ENCODE measurements at regions not wholly inside any gene's neighbourhood (a gene's known extent, or its start where the extent isn't known, plus 50 kb on each side); places are given as distances from the start of the nearest gene placed in this dataset.
A peak's percentile ranks its signal among the peaks of the same experiment; 100 is the strongest.

GRCh38 chr13:40165316-40165932, 501.0 kb downstream of the FOXO1 start:
- Histone ChIP-seq H2AFZ (ENCODE audit: low read length, unreplicated experiment) (peak overlapping the region; percentile 9), H3K79me2 (ENCODE audit: control insufficient read depth, insufficient read depth, low read length, unreplicated experiment) (no peaks in the 10 kb centered on the region), H3K27ac (ENCODE audit: low read depth, low read length) (no peak overlapping the region), H3K4me3 (ENCODE audit: low read depth, low read length) (no peak overlapping the region), H3K27me3 (ENCODE audit: insufficient read depth, low read length) (no peaks in the 10 kb centered on the region), H3K36me3 (ENCODE audit: insufficient read depth, low read length) (no peaks in the 10 kb centered on the region), H3K4me1 (ENCODE audit: control insufficient read depth, insufficient read depth, low read length, unreplicated experiment) (peaks cover 39% of the 10 kb centered on the region)

- Histone ChIP-seq H3K4me1 (ENCODE audit: control insufficient read depth, insufficient read depth, low read length, unreplicated experiment) (peaks cover 28% of the 10 kb centered on the region), H3K4me3 (ENCODE audit: low read depth, low read length) (no peak overlapping the region), H2AFZ (ENCODE audit: low read length, unreplicated experiment) (no peak overlapping the region), H3K27ac (ENCODE audit: low read depth, low read length) (no peak overlapping the region), H3K36me3 (ENCODE audit: insufficient read depth, low read length) (no peaks in the 10 kb centered on the region), H3K79me2 (ENCODE audit: control insufficient read depth, insufficient read depth, low read length, unreplicated experiment) (no peaks in the 10 kb centered on the region), H3K27me3 (ENCODE audit: insufficient read depth, low read length) (no peaks in the 10 kb centered on the region)
These were observed 499.1 kb downstream of the FOXO1 start for GRCh38 chr13:40167327-40167726.

- Histone ChIP-seq H3K36me3 (ENCODE audit: insufficient read depth, low read length) (no peaks in the 10 kb centered on the region), H3K27me3 (ENCODE audit: insufficient read depth, low read length) (no peaks in the 10 kb centered on the region), H3K4me3 (ENCODE audit: low read depth, low read length) (no peak overlapping the region), H3K27ac (ENCODE audit: low read depth, low read length) (no peak overlapping the region), H2AFZ (ENCODE audit: low read length, unreplicated experiment) (peak overlapping the region; percentile 24), H3K79me2 (ENCODE audit: control insufficient read depth, insufficient read depth, low read length, unreplicated experiment) (no peaks in the 10 kb centered on the region), H3K4me1 (ENCODE audit: control insufficient read depth, insufficient read depth, low read length, unreplicated experiment) (peaks cover 21% of the 10 kb centered on the region)
These were observed 497.8 kb downstream of the FOXO1 start for GRCh38 chr13:40168425-40169166.

- no peak overlapping the region for H3K27ac ChIP-seq (ENCODE audit: low read depth, low read length)
- no peak overlapping the region for H3K4me3 ChIP-seq (ENCODE audit: low read depth, low read length)
- no peaks in the 10 kb centered on the region for H3K79me2 ChIP-seq (ENCODE audit: control insufficient read depth, insufficient read depth, low read length, unreplicated experiment)
- H3K4me1 ChIP-seq (ENCODE audit: control insufficient read depth, insufficient read depth, low read length, unreplicated experiment), result peaks cover 13% of the 10 kb centered on the region
- no peaks in the 10 kb centered on the region for H3K36me3 ChIP-seq (ENCODE audit: insufficient read depth, low read length)
- no peak overlapping the region for H2AFZ ChIP-seq (ENCODE audit: low read length, unreplicated experiment)
- no peaks in the 10 kb centered on the region for H3K27me3 ChIP-seq (ENCODE audit: insufficient read depth, low read length)
These were observed 497.0 kb downstream of the FOXO1 start for GRCh38 chr13:40169476-40169875.

- H3K4me3 ChIP-seq (ENCODE audit: low read depth, low read length), result no peak overlapping the region
- no peak overlapping the region for H2AFZ ChIP-seq (ENCODE audit: low read length, unreplicated experiment)
- H3K27me3 ChIP-seq (ENCODE audit: insufficient read depth, low read length), result no peaks in the 10 kb centered on the region
- H3K27ac ChIP-seq (ENCODE audit: low read depth, low read length), result no peak overlapping the region
- peaks cover 6% of the 10 kb centered on the region for H3K4me1 ChIP-seq (ENCODE audit: control insufficient read depth, insufficient read depth, low read length, unreplicated experiment)
- no peaks in the 10 kb centered on the region for H3K36me3 ChIP-seq (ENCODE audit: insufficient read depth, low read length)
- no peaks in the 10 kb centered on the region for H3K79me2 ChIP-seq (ENCODE audit: control insufficient read depth, insufficient read depth, low read length, unreplicated experiment)
These were observed 496.4 kb downstream of the FOXO1 start for GRCh38 chr13:40170091-40170490.

- no peaks in the 10 kb centered on the region for H3K79me2 ChIP-seq (ENCODE audit: control insufficient read depth, insufficient read depth, low read length, unreplicated experiment)
- H3K27me3 ChIP-seq (ENCODE audit: insufficient read depth, low read length), result no peaks in the 10 kb centered on the region
- H3K36me3 ChIP-seq (ENCODE audit: insufficient read depth, low read length), result no peaks in the 10 kb centered on the region
- H3K4me3 ChIP-seq (ENCODE audit: low read depth, low read length), result no peak overlapping the region
- no peaks in the 10 kb centered on the region for H3K4me1 ChIP-seq (ENCODE audit: control insufficient read depth, insufficient read depth, low read length, unreplicated experiment)
- no peak overlapping the region for H2AFZ ChIP-seq (ENCODE audit: low read length, unreplicated experiment)
- no peak overlapping the region for H3K27ac ChIP-seq (ENCODE audit: low read depth, low read length)
These were observed 495.5 kb downstream of the FOXO1 start for GRCh38 chr13:40170982-40171381.

GRCh38 chr13:40171566-40171965, 494.9 kb downstream of the FOXO1 start:
- Histone ChIP-seq H3K79me2 (ENCODE audit: control insufficient read depth, insufficient read depth, low read length, unreplicated experiment) (no peaks in the 10 kb centered on the region), H3K27ac (ENCODE audit: low read depth, low read length) (no peak overlapping the region), H3K36me3 (ENCODE audit: insufficient read depth, low read length) (no peaks in the 10 kb centered on the region), H3K27me3 (ENCODE audit: insufficient read depth, low read length) (no peaks in the 10 kb centered on the region), H3K4me3 (ENCODE audit: low read depth, low read length) (no peak overlapping the region), H3K4me1 (ENCODE audit: control insufficient read depth, insufficient read depth, low read length, unreplicated experiment) (no peaks in the 10 kb centered on the region), H2AFZ (ENCODE audit: low read length, unreplicated experiment) (no peak overlapping the region)

- H3K27ac ChIP-seq (ENCODE audit: low read depth, low read length), result no peak overlapping the region
- H2AFZ ChIP-seq (ENCODE audit: low read length, unreplicated experiment), result no peak overlapping the region
- H3K79me2 ChIP-seq (ENCODE audit: control insufficient read depth, insufficient read depth, low read length, unreplicated experiment), result no peaks in the 10 kb centered on the region
- H3K4me3 ChIP-seq (ENCODE audit: low read depth, low read length), result no peak overlapping the region
- H3K36me3 ChIP-seq (ENCODE audit: insufficient read depth, low read length), result no peaks in the 10 kb centered on the region
- H3K27me3 ChIP-seq (ENCODE audit: insufficient read depth, low read length), result no peaks in the 10 kb centered on the region
- H3K4me1 ChIP-seq (ENCODE audit: control insufficient read depth, insufficient read depth, low read length, unreplicated experiment), result no peaks in the 10 kb centered on the region
These were observed 494.3 kb downstream of the FOXO1 start for GRCh38 chr13:40172149-40172591.

GRCh38 chr13:40172878-40173277, 493.6 kb downstream of the FOXO1 start:
- no peak overlapping the region for H3K4me3 ChIP-seq (ENCODE audit: low read depth, low read length)
- H3K79me2 ChIP-seq (ENCODE audit: control insufficient read depth, insufficient read depth, low read length, unreplicated experiment), result no peaks in the 10 kb centered on the region
- H3K36me3 ChIP-seq (ENCODE audit: insufficient read depth, low read length), result no peaks in the 10 kb centered on the region
- no peak overlapping the region for H3K27ac ChIP-seq (ENCODE audit: low read depth, low read length)
- H2AFZ ChIP-seq (ENCODE audit: low read length, unreplicated experiment), result no peak overlapping the region
- no peaks in the 10 kb centered on the region for H3K27me3 ChIP-seq (ENCODE audit: insufficient read depth, low read length)
- H3K4me1 ChIP-seq (ENCODE audit: control insufficient read depth, insufficient read depth, low read length, unreplicated experiment), result no peaks in the 10 kb centered on the region

- H3K4me1 ChIP-seq (ENCODE audit: control insufficient read depth, insufficient read depth, low read length, unreplicated experiment), result no peaks in the 10 kb centered on the region
- H3K36me3 ChIP-seq (ENCODE audit: insufficient read depth, low read length), result no peaks in the 10 kb centered on the region
- no peak overlapping the region for H3K4me3 ChIP-seq (ENCODE audit: low read depth, low read length)
- H3K79me2 ChIP-seq (ENCODE audit: control insufficient read depth, insufficient read depth, low read length, unreplicated experiment), result no peaks in the 10 kb centered on the region
- H2AFZ ChIP-seq (ENCODE audit: low read length, unreplicated experiment), result no peak overlapping the region
- H3K27me3 ChIP-seq (ENCODE audit: insufficient read depth, low read length), result no peaks in the 10 kb centered on the region
- no peak overlapping the region for H3K27ac ChIP-seq (ENCODE audit: low read depth, low read length)
These were observed 490.8 kb downstream of the FOXO1 start for GRCh38 chr13:40175639-40176038.

- Histone ChIP-seq H3K27ac (ENCODE audit: low read depth, low read length) (no peak overlapping the region), H3K27me3 (ENCODE audit: insufficient read depth, low read length) (no peaks in the 10 kb centered on the region), H3K79me2 (ENCODE audit: control insufficient read depth, insufficient read depth, low read length, unreplicated experiment) (no peaks in the 10 kb centered on the region), H3K36me3 (ENCODE audit: insufficient read depth, low read length) (no peaks in the 10 kb centered on the region), H3K4me1 (ENCODE audit: control insufficient read depth, insufficient read depth, low read length, unreplicated experiment) (peaks cover 4% of the 10 kb centered on the region), H2AFZ (ENCODE audit: low read length, unreplicated experiment) (no peak overlapping the region), H3K4me3 (ENCODE audit: low read depth, low read length) (no peak overlapping the region)
These were observed 490.2 kb downstream of the FOXO1 start for GRCh38 chr13:40176242-40176641.
